IPS-15b (cell line): ENCODE measurements at regions not wholly inside any gene's neighbourhood (a gene's known extent, or its start where the extent isn't known, plus 50 kb on each side); places are given as distances from the start of the nearest gene placed in this dataset.
A peak's percentile ranks its signal among the peaks of the same experiment; 100 is the strongest.

Experiments
- H3K27me3 ChIP-seq: one replicate; pipeline ENCODE4 v1.6.1; 2013; ENCODE audit warnings: low read length; ENCODE audit not compliant: control insufficient read depth, insufficient read depth
- H3K36me3 ChIP-seq: one replicate; pipeline ENCODE4 v1.6.1; 2013; ENCODE audit warnings: low read length; ENCODE audit not compliant: control insufficient read depth, insufficient read depth
- H3K4me1 ChIP-seq: one replicate; pipeline ENCODE4 v1.6.1; 2013; ENCODE audit warnings: mild to moderate bottlenecking, low read length; ENCODE audit not compliant: control insufficient read depth, insufficient read depth
- H3K4me3 ChIP-seq: one replicate; pipeline ENCODE4 v1.5.1; 2013; ENCODE audit warnings: low read depth, low read length
- H3K9ac ChIP-seq: one replicate; pipeline ENCODE4 v1.6.1; 2013; ENCODE audit warnings: low read depth, mild to moderate bottlenecking, low read length
- H3K9me3 ChIP-seq: one replicate; pipeline ENCODE4 v1.6.1; 2013; ENCODE audit warnings: mild to moderate bottlenecking, low read length; ENCODE audit not compliant: control insufficient read depth, insufficient read depth

DNA sequence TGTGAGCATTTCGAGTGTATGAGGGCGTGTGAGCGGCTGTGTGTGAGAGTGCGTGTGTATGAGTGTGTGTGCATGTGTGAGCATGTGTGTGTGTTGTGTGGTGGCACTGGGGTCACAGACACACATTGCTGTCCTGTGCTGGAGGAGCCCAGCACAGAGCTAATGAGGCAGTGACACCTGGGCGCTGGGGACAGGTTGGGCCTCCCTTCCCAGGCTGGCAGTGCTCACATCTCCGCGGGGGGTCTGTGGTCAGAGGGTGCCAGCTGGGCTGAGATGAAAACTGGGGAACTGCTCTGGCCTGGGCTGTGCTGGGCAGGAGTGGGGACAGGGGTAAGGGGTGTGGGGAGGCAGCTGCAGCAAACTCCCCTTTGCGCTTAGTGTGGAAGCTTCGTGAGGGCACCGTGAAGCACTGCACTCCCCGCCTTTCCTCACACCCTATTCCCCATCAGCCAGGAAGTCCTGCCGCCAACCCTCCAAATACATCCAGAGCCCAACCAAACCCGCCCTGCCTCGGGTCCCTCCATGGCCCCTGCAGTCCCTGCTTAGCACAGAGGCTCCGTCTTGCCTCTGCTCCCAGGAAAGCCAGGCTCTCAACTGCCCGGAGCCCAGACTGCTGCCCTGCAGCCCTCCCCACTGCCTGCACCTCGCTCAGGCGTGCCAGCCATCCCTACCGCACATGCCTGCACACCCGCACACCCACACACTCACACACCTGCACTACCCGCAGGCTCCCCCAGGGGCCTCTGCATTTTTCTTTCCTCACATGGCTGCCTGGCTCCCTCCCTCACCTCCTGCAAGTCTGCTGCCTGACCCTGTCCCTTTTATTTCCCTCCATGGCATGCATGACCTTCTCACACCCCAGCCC lies 62.0 kb upstream of the THY1 start:
- Histone ChIP-seq H3K27me3 (peaks cover 12% of the 10 kb centered on the region), H3K36me3 (no peaks in the 10 kb centered on the region), H3K9ac (no peak overlapping the region), H3K4me3 (no peak overlapping the region), H3K4me1 (no peaks in the 10 kb centered on the region), H3K9me3 (no peaks in the 10 kb centered on the region)

GRCh38 chr11:119483881-119484371 lies 61.0 kb upstream of the THY1 start:
- Histone ChIP-seq H3K27me3 (peaks cover 14% of the 10 kb centered on the region), H3K9me3 (no peaks in the 10 kb centered on the region), H3K9ac (no peak overlapping the region), H3K4me3 (no peak overlapping the region), H3K36me3 (no peaks in the 10 kb centered on the region), H3K4me1 (no peaks in the 10 kb centered on the region)

DNA sequence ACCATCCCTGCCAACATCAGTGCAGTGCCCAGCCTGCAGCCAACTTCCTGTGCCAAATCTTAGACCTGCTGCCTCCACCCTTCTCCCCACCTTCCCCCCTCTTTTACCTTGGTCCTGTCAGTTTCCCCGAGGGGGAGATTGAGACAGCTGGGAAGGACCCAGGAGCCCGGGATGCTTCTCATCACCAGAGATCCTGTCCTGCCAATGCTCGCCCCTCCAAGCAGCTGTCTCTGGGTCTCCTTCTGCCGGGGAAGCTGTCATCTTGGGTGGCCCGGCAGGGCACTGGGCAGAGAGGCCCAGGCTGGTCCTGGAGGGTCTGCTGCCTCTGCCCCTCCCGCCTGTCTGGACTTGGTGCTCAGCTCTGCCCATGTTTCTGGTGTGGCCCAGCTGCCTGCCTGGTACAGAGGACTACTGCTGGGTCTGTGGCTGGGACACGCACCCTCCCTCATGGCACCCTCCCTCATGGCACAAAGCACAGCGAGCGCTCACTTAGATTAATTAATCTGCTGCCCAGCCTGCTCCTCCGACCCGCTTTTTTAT lies 60.4 kb upstream of the THY1 start:
- Histone ChIP-seq H3K4me1 (no peaks in the 10 kb centered on the region), H3K9me3 (no peaks in the 10 kb centered on the region), H3K27me3 (peaks cover 14% of the 10 kb centered on the region), H3K4me3 (no peak overlapping the region), H3K9ac (no peak overlapping the region), H3K36me3 (no peaks in the 10 kb centered on the region)

DNA sequence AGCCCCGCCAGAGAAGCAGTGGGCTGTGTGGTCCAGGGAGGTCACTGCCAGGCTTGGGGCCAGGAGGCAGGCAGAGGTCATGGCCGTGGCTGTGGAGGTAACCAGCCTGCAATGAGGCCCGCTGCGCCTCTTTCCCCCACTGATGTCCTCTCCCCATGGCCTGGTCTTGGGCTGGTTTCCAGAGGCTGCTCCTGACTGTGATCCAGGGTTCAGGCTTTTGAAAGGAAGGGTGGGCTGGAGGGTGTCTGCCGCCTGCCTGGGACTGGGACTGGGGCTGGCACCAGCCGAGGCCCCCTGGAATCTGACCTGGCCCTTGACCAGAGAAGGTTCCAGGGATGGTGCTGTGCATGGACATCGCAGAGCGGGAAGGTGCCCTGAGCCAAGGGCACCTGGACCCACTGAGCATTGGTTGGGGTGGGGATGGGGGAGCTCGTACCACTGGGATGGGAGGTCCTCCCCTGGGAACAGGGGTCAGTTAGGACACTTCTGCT lies 59.6 kb upstream of the THY1 start:
- no peaks in the 10 kb centered on the region for H3K36me3 ChIP-seq
- no peak overlapping the region for H3K9ac ChIP-seq
- H3K4me3 ChIP-seq: no peak overlapping the region
- no peaks in the 10 kb centered on the region for H3K9me3 ChIP-seq
- H3K27me3 ChIP-seq: peaks cover 14% of the 10 kb centered on the region
- no peaks in the 10 kb centered on the region for H3K4me1 ChIP-seq

DNA sequence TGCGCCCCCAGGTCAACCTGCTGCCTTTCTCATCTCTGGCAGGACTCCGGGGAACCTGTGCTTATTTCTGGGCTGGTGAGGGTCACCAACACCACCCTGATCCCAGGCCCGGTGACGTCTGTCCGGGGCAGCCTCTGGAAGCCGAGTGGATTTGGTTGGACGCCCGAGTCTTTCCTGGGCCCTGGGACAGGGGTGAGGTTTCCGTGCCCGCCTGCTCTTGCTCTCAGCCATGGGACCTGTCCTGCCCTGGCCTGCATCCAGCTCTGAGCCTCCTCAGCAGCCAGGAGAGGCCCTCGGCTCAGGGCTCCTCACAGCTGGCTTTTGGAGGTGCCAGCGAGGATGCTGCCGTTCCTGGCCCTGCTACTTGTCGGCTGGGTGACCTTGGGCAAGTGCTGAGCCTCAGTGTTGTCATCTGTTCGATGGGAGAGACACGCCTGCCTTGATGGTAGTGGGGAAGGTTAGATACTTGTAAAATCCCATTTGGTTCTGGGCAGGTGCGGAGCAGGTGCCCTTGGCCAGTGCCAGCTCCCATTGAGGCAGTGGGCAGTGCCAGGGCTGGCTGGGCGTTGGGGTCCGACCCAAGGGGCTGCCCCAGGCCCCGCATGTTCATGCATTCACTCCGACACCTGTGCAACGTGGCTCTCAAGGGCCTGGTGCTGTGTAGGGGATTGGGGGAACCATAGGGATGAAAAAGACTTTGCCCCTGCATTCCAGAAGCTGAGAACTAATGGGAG lies 58.9 kb upstream of the THY1 start:
- H3K9ac ChIP-seq: no peak overlapping the region
- no peaks in the 10 kb centered on the region for H3K9me3 ChIP-seq
- peak overlapping the region; percentile 41 for H3K4me3 ChIP-seq
- H3K4me1 ChIP-seq: no peaks in the 10 kb centered on the region
- H3K36me3 ChIP-seq: no peaks in the 10 kb centered on the region
- H3K27me3 ChIP-seq: peaks cover 14% of the 10 kb centered on the region

- Histone ChIP-seq H3K27me3 (peaks cover 14% of the 10 kb centered on the region), H3K9ac (no peak overlapping the region), H3K4me1 (no peaks in the 10 kb centered on the region), H3K36me3 (no peaks in the 10 kb centered on the region), H3K9me3 (no peaks in the 10 kb centered on the region), H3K4me3 (peak overlapping the region; percentile 41)
Measured at GRCh38 chr11:119481021-119481666, 58.2 kb upstream of the THY1 start.

GRCh38 chr11:119480380-119481020 lies 57.5 kb upstream of the THY1 start:
- Histone ChIP-seq H3K36me3 (no peaks in the 10 kb centered on the region), H3K4me3 (no peak overlapping the region), H3K9ac (no peak overlapping the region)

GRCh38 chr11:119479685-119480275 lies 56.8 kb upstream of the THY1 start:
- Histone ChIP-seq H3K4me3 (no peak overlapping the region), H3K36me3 (no peaks in the 10 kb centered on the region), H3K27me3 (peaks cover 14% of the 10 kb centered on the region), H3K9me3 (no peaks in the 10 kb centered on the region), H3K4me1 (no peaks in the 10 kb centered on the region), H3K9ac (no peak overlapping the region)

More at GRCh38 chr11:119480380-119481020, 57.5 kb upstream of the THY1 start:
- Histone ChIP-seq H3K27me3 (peaks cover 14% of the 10 kb centered on the region), H3K9me3 (no peaks in the 10 kb centered on the region), H3K4me1 (no peaks in the 10 kb centered on the region)

- Histone ChIP-seq H3K27me3 (peaks cover 14% of the 10 kb centered on the region), H3K9ac (no peak overlapping the region), H3K4me1 (no peaks in the 10 kb centered on the region), H3K4me3 (no peak overlapping the region), H3K36me3 (no peaks in the 10 kb centered on the region), H3K9me3 (no peaks in the 10 kb centered on the region)
Measured at GRCh38 chr11:119478711-119479285, 55.8 kb upstream of the THY1 start.

GRCh38 chr11:119476666-119477331 lies 53.8 kb upstream of the THY1 start:
- Histone ChIP-seq H3K4me3 (no peak overlapping the region), H3K4me1 (no peaks in the 10 kb centered on the region), H3K9me3 (no peaks in the 10 kb centered on the region), H3K9ac (no peak overlapping the region), H3K27me3 (peaks cover 5% of the 10 kb centered on the region), H3K36me3 (no peaks in the 10 kb centered on the region)
